GM18909 (cell line): ENCODE measurements at regions not wholly inside any gene's neighbourhood (a gene's known extent, or its start where the extent isn't known, plus 50 kb on each side); places are given as distances from the start of the nearest gene placed in this dataset.
"Not testable (repeated sequence)": the region's sequence is repeated elsewhere in the genome, so short reads cannot be mapped to it uniquely, and the experiment has no call there.

Experiments
- ATAC-seq: cut with Tn5 transposase; IDR thresholded peaks from one replicate; pipeline ENCODE4 v1.9.1; 2021; ENCODE audit warnings: mild to moderate bottlenecking; ENCODE audit not compliant: unreplicated experiment, poor library complexity

- ATAC-seq, result peak; percentile 69
These were observed 2144.1 kb upstream of the TPTE start for GRCh38 chr21:8377093-8377841.

DNA sequence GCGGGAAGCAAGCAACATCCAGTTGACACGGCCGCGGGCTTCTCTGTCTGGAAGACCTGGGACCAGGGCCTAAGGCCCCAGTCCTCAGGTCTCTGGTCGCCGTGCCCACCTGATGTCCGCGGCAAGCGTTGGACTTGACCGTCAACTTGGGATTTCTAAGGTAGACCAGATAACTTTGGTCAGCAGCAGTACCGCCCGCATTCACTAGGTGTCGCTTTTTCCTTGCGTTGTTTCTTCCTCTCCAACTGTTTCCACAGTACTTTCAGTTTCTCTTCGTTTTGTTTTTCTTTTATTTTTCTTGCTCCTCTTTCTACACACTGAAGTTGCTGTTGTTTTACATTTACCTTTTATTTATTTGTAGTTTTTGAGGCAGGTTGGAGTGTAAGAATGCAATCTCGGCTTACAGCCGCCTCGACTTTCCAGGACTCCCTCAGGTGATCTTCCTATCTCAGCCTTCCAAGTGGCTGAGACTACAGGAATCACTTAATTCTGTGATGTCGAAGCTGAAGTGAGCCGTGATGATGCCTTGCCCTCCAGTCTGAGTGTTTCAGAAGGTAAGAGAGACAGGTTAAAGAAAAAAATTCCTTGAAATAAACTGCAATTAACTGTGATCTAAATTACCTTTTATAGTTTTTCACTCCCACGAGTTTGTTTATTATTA lies 2140.8 kb upstream of the TPTE start:
- ATAC-seq, result peak; percentile 66

DNA sequence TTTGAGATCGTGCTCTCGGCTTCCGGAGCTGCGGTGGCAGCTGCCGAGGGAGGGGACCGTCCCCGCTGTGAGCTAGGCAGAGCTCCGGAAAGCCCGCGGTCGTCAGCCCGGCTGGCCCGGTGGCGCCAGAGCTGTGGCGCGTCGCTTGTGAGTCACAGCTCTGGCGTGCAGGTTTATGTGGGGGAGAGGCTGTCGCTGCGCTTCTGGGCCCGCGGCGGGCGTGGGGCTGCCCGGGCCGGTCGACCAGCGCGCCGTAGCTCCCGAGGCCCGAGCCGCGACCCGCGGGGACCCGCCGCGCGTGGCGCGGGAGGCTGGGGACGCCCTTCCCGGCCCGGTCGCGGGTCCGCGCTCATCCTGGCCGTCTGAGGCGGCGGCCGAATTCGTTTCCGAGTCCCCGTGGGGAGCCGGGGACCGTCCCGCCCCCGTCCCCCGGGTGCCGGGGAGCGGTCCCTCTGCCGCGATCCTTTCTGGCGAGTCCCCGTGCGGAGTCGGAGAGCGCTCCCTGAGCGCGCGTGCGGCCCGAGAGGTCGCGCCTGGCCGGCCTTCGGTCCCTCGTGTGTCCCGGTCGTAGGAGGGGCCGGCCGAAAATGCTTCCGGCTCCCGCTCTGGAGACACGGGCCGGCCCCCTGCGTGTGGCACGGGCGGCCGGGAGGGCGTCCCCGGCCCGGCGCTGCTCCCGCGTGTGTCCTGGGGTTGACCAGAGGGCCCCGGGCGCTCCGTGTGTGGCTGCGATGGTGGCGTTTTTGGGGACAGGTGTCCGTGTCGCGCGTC lies 2133.0 kb upstream of the TPTE start:
- ATAC-seq, result not testable (repeated sequence)

DNA sequence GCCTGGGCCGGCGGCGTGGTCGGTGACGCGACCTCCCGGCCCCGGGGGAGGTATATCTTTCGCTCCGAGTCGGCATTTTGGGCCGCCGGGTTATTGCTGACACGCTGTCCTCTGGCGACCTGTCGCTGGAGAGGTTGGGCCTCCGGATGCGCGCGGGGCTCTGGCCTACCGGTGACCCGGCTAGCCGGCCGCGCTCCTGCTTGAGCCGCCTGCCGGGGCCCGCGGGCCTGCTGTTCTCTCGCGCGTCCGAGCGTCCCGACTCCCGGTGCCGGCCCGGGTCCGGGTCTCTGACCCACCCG lies 2132.5 kb upstream of the TPTE start:
- not testable (repeated sequence) for ATAC-seq

DNA sequence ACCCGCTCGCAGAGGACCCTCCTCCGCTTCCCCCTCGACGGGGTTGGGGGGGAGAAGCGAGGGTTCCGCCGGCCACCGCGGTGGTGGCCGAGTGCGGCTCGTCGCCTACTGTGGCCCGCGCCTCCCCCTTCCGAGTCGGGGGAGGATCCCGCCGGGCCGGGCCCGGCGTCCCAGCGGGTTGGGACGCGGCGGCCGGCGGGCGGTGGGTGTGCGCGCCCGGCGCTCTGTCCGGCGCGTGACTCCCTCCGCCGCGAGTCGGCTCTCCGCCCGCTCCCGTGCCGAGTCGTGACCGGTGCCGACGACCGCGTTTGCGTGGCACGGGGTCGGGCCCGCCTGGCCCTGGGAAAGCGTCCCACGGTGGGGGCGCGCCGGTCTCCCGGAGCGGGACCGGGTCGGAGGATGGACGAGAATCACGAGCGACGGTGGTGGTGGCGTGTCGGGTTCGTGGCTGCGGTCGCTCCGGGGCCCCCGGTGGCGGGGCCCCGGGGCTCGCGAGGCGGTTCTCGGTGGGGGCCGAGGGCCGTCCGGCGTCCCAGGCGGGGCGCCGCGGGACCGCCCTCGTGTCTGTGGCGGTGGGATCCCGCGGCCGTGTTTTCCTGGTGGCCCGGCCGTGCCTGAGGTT lies 2130.7 kb upstream of the TPTE start:
- ATAC-seq, result not testable (repeated sequence)

GRCh38 chr21:8394380-8394779 lies 2127.0 kb upstream of the TPTE start:
- not testable (repeated sequence) for ATAC-seq

GRCh38 chr21:8395992-8396391 lies 2125.4 kb upstream of the TPTE start:
- ATAC-seq, result not testable (repeated sequence)

DNA sequence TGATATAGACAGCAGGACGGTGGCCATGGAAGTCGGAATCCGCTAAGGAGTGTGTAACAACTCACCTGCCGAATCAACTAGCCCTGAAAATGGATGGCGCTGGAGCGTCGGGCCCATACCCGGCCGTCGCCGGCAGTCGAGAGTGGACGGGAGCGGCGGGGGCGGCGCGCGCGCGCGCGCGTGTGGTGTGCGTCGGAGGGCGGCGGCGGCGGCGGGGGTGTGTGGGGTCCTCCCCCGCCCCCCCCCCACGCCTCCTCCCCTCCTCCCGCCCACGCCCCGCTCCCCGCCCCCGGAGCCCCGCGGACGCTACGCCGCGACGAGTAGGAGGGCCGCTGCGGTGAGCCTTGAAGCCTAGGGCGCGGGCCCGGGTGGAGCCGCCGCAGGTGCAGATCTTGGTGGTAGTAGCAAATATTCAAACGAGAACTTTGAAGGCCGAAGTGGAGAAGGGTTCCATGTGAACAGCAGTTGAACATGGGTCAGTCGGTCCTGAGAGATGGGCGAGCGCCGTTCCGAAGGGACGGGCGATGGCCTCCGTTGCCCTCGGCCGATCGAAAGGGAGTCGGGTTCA lies 2122.4 kb upstream of the TPTE start:
- ATAC-seq, result not testable (repeated sequence)

GRCh38 chr21:8399866-8400265 lies 2121.5 kb upstream of the TPTE start:
- not testable (repeated sequence) for ATAC-seq

DNA sequence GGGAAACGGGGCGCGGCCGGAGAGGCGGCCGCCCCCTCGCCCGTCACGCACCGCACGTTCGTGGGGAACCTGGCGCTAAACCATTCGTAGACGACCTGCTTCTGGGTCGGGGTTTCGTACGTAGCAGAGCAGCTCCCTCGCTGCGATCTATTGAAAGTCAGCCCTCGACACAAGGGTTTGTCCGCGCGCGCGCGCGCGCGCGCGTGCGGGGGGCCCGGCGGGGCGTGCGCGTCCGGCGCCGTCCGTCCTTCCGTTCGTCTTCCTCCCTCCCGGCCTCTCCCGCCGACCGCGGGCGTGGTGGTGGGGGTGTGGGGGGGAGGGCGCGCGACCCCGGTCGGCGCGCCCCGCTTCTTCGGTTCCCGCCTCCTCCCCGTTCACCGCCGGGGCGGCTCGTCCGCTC lies 2119.6 kb upstream of the TPTE start:
- ATAC-seq, result not testable (repeated sequence)

DNA sequence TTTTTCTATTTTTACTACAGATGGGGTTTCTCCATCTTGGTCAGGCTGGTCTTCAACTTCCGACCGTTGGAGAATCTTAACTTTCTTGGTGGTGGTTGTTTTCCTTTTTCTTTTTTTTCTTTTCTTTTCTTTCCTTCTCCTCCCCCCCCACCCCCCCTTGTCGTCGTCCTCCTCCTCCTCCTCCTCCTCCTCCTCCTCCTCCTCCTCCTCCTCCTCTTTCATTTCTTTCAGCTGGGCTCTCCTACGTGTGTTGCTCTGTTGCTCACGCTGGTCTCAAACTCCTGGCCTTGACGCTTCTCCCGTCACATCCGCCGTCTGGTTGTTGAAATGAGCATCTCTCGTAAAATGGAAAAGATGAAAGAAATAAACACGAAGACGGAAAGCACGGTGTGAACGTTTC lies 2115.1 kb upstream of the TPTE start:
- not testable (repeated sequence) for ATAC-seq

DNA sequence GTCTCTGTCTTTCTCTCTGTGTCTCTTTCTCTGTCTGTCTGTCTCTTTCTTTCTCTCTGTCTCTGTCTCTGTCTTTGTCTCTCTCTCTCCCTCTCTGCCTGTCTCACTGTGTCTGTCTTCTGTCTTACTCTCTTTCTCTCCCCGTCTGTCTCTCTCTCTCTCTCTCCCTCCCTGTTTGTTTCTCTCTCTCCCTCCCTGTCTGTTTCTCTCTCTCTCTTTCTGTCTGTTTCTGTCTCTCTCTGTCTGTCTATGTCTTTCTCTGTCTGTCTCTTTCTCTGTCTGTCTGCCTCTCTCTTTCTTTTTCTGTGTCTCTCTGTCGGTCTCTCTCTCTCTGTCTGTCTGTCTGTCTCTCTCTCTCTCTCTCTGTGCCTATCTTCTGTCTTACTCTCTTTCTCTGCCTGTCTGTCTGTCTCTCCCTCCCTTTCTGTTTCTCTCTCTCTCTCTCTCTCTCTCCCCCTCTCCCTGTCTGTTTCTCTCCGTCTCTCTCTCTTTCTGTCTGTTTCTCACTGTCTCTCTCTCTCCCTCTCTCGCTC lies 2110.2 kb upstream of the TPTE start:
- not testable (repeated sequence) for ATAC-seq

DNA sequence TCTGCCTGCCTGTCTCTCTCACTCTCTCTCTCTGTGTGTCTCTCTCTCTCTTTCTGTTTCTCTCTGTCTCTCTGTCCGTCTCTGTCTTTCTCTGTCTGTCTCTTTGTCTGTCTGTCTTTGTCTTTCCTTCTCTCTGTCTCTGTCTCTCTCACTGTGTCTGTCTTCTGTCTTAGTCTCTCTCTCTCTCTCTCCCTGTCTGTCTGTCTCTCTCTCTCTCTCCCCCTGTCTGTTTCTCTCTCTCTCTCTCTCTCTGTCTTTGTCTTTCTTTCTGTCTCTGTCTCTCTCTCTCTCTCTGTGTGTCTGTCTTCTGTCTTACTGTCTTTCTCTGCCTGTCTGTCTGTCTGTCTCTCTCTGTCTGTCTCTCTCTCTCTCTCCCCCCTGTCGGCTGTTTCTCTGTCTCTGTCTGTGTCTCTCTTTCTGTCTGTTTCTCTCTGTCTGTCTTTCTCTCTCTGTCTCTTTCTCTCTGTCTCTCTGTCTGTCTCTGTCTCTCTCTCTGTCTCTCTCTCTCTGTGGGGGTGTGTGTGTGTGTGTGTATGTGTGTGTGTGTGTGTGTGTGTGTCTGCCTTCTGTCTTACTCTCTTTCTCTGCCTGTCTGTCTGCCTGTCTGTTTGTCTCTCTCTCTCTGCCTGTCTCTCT lies 2101.3 kb upstream of the TPTE start:
- peak; percentile 87 for ATAC-seq

- peak; percentile 42 for ATAC-seq
These were observed 2093.4 kb upstream of the TPTE start for GRCh38 chr21:8427790-8428667.

DNA sequence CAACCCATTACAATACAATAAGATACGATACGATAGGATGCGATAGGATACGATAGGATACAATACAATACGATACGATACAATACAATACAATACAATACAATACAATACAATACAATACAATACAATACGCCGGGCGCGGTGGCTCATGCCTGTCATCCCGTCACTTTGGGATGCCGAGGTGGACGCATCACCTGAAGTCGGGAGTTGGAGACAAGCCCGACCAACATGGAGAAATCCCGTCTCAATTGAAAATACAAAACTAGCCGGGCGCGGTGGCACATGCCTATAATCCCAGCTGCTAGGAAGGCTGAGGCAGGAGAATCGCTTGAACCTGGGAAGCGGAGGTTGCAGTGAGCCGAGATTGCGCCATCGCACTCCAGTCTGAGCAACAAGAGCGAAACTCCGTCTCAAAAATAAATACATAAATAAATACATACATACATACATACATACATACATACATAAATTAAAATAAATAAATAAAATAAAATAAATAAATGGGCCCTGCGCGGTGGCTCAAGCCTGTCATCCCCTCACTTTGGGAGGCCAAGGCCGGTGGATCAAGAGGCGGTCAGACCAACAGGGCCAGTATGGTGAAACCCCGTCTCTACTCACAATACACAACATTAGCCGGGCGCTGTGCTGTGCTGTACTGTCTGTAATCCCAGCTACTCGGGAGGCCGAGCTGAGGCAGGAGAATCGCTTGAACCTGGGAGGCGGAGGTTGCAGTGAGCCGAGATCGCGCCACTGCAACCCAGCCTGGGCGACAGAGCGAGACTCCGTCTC lies 2092.5 kb upstream of the TPTE start:
- peak; percentile 84 for ATAC-seq

DNA sequence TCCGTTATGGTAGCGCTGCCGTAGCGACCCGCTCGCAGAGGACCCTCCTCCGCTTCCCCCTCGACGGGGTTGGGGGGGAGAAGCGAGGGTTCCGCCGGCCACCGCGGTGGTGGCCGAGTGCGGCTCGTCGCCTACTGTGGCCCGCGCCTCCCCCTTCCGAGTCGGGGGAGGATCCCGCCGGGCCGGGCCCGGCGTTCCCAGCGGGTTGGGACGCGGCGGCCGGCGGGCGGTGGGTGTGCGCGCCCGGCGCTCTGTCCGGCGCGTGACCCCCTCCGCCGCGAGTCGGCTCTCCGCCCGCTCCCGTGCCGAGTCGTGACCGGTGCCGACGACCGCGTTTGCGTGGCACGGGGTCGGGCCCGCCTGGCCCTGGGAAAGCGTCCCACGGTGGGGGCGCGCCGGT lies 2086.7 kb upstream of the TPTE start:
- ATAC-seq, result not testable (repeated sequence)

- not testable (repeated sequence) for ATAC-seq
These were observed 2078.3 kb upstream of the TPTE start for GRCh38 chr21:8443093-8443492.

DNA sequence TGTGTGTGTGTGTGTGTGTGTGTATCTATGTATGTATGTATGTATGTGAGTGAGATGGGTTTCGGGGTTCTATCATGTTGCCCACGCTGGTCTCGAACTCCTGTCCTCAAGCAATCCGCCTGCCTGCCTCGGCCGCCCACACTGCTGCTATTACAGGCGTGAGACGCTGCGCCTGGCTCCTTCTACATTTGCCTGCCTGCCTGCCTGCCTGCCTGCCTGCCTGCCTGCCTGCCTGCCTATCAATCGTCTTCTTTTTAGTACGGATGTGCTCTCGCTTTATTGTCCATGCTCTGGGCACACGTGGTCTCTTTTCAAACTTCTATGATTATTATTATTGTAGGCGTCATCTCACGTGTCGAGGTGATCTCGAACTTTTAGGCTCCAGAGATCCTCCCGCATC lies 2071.6 kb upstream of the TPTE start:
- not testable (repeated sequence) for ATAC-seq
